ENCODE measurements at regions not wholly inside any gene's neighbourhood (a gene's known extent, or its start where the extent isn't known, plus 50 kb on each side); places are given as distances from the start of the nearest gene placed in this dataset.

- H3K27me3 ChIP-seq (ENCODE audit: control insufficient read depth, insufficient read depth, low read length): no peaks in the 10 kb centered on the region
- no peak for TF ChIP-seq CTCF (IDR thresholded peaks at IDR 0.05; ENCODE audit: insufficient read depth, low read length, poor library complexity, severe bottlenecking)
- H3K4me3 ChIP-seq (ENCODE audit: low read depth, low read length): no peak overlapping the region
- DNase-seq (ENCODE audit: low read depth): no peak
- no peaks in the 10 kb centered on the region for H3K36me3 ChIP-seq (ENCODE audit: control insufficient read depth, insufficient read depth, low read length)
Measured at GRCh38 chr10:121262774-121263430, 335.3 kb downstream of the FGFR2 start.

GRCh38 chr10:121263431-121263783 lies 334.8 kb downstream of the FGFR2 start:
- no peaks in the 10 kb centered on the region for H3K27me3 ChIP-seq (ENCODE audit: control insufficient read depth, insufficient read depth, low read length)
- TF ChIP-seq CTCF (IDR thresholded peaks at IDR 0.05; ENCODE audit: insufficient read depth, low read length, poor library complexity, severe bottlenecking): no peak
- H3K4me3 ChIP-seq (ENCODE audit: low read depth, low read length): no peak overlapping the region
- H3K36me3 ChIP-seq (ENCODE audit: control insufficient read depth, insufficient read depth, low read length): no peaks in the 10 kb centered on the region
- no peak for DNase-seq (ENCODE audit: low read depth)

GRCh38 chr10:121265360-121266123 lies 332.7 kb downstream of the FGFR2 start:
- TF ChIP-seq CTCF (IDR thresholded peaks at IDR 0.05; ENCODE audit: insufficient read depth, low read length, poor library complexity, severe bottlenecking): no peak
- DNase-seq (ENCODE audit: low read depth): no peak
- peaks cover 4% of the 10 kb centered on the region for H3K27me3 ChIP-seq (ENCODE audit: control insufficient read depth, insufficient read depth, low read length)
- no peaks in the 10 kb centered on the region for H3K36me3 ChIP-seq (ENCODE audit: control insufficient read depth, insufficient read depth, low read length)
- H3K4me3 ChIP-seq (ENCODE audit: low read depth, low read length): no peak overlapping the region

- no peak for DNase-seq (ENCODE audit: low read depth)
- TF ChIP-seq CTCF (IDR thresholded peaks at IDR 0.05; ENCODE audit: insufficient read depth, low read length, poor library complexity, severe bottlenecking): no peak
- Histone ChIP-seq H3K36me3 (ENCODE audit: control insufficient read depth, insufficient read depth, low read length) (no peaks in the 10 kb centered on the region), H3K4me3 (ENCODE audit: low read depth, low read length) (no peak overlapping the region), H3K27me3 (ENCODE audit: control insufficient read depth, insufficient read depth, low read length) (peaks cover 9% of the 10 kb centered on the region)
Measured at GRCh38 chr10:121266370-121266769, 331.9 kb downstream of the FGFR2 start.

GRCh38 chr10:121267236-121268003 lies 330.8 kb downstream of the FGFR2 start:
- Histone ChIP-seq H3K36me3 (ENCODE audit: control insufficient read depth, insufficient read depth, low read length) (no peaks in the 10 kb centered on the region), H3K4me3 (ENCODE audit: low read depth, low read length) (no peak overlapping the region), H3K27me3 (ENCODE audit: control insufficient read depth, insufficient read depth, low read length) (peaks cover 9% of the 10 kb centered on the region)
- TF ChIP-seq CTCF (IDR thresholded peaks at IDR 0.05; ENCODE audit: insufficient read depth, low read length, poor library complexity, severe bottlenecking): no peak
- no peak for DNase-seq (ENCODE audit: low read depth)

Data from kidney epithelial cell (primary cell).